M059J (cell line): ENCODE measurements at regions not wholly inside any gene's neighbourhood (a gene's known extent, or its start where the extent isn't known, plus 50 kb on each side); places are given as distances from the start of the nearest gene placed in this dataset.
A peak's percentile ranks its signal among the peaks of the same experiment; 100 is the strongest.

ENCODE experiments used
- DNase-seq: peaks from one replicate; pipeline ENCODE4 v3.0.0-alpha.2; 2012; ENCODE audit warnings: low read depth

DNA sequence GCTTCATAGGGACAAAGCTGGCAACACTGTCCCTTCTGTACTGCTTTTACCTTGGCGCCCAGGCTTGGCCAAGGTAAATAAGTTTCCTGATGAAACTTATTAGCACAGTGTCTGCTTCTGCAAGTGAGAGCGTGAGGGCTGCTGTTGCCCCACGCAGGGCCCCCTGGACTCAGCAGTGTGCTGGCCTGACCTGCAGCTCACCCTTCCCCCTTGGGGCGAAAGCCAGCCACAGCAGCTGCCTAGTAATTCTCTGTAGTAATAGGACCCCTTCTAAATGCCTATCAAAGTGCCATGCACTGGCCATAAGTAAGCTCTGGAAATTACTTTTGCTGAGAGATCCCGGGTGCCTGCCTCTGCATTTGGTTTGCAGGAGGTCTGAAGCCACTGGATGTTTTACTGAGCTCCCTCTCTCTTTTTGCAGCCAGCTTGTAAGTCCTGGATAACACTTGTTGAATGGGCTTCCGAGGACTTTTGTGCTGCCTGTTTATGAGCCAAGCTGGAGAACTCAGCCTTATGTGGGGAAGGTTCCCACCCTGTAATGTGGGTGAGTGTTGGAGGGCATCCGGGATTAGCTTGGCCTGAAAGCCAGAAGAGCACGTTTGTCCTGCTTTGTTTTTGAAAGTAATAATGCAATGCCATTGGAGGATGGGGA, 293.9 kb downstream of the C7orf25 start:
- no peak for DNase-seq

DNA sequence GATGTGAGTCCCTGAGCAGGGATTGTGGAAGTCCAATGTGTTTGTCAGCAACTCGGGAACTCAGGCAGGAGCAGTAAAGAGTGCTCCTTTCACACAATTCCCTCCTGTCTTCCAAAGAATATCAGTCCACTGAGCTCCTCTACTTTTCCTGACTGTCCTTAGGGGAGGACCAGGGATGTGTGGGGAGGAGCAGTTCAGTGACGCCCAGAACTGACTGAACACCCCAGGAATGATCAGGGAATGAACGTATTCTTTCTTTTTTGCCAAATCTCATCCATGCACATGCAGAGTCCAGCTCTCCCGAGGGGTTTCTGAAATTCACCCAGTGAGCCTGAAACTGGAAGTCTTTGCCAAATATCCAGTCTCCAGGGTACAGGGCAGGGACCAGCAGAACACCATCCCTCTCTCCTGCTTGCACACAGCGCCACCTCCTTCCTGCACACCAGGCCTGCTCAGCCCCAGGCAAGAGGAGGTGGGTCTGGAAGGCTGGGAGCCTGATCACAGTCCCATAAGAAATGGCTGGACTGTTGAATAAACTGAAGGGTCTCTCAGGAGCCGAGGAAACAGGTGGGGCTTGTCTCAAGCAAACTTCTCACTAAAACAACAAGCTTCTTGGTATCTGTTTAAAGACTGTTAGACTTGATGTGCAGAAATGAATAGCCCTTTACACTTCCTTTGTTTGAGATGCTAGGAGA, 294.7 kb downstream of the C7orf25 start:
- DNase-seq: no peak

- DNase-seq: no peak
Measured at GRCh38 chr7:42614636-42615035, 297.2 kb downstream of the C7orf25 start.

- DNase-seq: peak; percentile 71
Measured at GRCh38 chr7:42611961-42612360, 299.9 kb downstream of the C7orf25 start.

DNA sequence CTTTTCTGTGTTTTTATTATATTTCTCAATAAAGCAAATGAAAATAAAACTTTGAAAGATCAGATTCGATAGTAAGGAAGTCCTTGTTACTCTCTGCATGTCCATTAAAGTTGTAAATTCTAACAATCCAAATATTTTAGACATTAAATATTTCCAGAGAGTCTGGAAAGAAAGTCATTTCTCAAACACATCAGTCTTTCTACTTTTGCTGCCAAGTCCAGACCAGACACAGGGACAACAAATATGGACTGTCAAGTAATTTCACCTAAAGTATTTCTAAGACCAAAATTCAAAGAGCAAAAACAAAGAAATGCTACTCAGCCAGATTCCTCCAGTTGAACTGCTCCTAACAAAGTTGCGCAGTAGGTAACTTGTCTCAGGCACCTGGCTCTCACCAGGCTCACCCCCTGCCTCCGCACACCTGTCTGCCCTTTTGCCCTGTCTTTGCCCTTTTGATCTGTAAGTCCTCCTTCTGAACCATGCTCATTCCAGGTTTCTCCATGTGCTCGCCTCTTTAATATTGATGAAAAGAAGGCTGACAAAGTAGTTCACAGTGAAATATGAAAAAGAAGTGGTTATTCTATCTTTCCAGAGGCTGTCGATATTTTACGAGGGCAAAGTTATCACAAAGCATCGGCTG, 300.5 kb downstream of the C7orf25 start:
- no peak for DNase-seq

GRCh38 chr7:42606193-42606905, 305.5 kb downstream of the C7orf25 start:
- no peak for DNase-seq

GRCh38 chr7:42605406-42606192, 306.3 kb downstream of the C7orf25 start:
- DNase-seq: peak; percentile 54

DNA sequence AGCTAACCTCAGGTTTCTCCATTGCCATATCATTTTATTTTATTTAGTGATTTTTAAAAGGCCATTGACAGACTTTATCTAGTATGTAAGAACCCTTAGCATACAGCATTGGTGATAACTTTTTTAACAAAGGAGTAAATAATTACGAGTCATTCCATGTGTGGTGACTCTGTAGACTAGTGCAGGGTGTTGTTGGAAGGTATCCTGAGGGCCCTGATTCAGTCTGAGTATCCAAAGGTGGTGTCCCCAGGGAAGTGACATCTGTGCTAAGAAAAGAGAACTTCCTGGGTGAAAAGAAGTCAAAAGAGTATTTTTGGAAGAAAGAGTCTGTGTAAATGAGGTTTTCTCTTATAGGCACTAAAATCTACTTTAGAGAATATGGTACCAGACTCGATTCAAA, 308.4 kb downstream of the C7orf25 start:
- DNase-seq: no peak

- DNase-seq: no peak
Measured at GRCh38 chr7:42597300-42597699, 314.6 kb downstream of the C7orf25 start.

GRCh38 chr7:42596737-42597136, 315.1 kb downstream of the C7orf25 start:
- DNase-seq: no peak

DNA sequence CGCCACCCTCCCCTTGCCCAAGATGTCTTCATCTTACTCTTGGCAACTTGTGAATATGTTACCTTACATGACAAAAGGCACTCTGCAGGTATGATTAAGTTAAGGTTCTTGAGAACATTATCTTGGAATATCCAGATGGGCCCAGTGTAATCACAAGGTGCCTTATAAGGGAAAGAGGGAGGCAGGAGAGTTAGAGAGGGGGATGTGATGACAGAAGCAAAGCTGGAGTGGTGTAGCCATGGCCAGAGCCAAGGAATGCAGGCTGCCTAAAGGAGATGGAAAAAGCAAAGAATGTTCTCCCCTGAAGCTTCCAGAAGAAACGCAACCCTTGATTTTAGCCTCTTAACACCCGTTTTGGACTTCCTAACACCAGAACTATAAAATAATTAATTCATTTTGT, 318.0 kb downstream of the C7orf25 start:
- no peak for DNase-seq

DNA sequence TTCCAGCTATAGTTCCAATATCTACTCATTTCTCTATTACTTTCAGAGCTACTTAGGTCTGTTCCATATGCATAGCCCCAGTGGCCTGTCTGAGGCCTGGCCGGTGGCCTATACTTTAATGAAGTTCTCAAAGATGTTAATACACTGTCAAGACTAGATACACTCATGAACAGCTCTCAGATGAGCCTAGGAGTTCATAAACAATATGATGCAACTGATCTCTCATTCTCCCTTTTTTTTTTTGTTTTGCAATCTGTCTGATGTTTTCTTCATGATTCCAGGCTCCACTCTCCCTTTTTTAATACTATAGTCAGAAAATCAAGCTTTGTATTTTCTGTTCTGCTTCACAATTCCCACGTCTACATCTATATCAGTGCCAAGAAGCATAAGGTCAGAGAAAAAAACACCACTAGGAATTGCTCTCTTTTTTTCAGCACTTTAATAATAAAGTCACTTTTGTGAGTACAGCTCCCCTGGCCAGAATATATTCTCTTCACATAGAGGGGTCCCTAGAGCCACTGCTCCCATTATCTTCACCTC, 321.0 kb downstream of the C7orf25 start:
- DNase-seq: no peak

- no peak for DNase-seq
Measured at GRCh38 chr7:42588876-42589275, 323.0 kb downstream of the C7orf25 start.

DNA sequence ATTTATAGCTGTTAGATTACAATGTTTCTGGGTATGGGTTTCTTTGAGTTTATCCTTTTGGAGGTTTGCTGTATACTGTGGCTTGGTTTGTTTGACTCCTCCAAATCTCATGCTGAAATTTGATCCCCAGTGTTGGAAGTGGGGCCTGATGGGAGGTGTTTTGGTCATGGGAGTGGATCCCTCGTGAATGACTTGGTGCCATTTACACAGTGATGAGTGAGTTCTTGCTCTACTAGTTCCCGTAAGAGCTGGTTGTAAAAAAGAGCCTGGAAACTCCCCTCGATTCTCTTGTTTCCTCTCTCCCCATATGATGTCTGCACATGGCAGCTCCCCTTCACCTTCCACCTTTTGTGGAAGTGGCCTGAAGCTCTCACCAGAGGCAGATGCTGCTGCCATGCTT, 324.1 kb downstream of the C7orf25 start:
- DNase-seq: no peak

- DNase-seq: no peak
Measured at GRCh38 chr7:42580061-42580460, 331.8 kb downstream of the C7orf25 start.

DNA sequence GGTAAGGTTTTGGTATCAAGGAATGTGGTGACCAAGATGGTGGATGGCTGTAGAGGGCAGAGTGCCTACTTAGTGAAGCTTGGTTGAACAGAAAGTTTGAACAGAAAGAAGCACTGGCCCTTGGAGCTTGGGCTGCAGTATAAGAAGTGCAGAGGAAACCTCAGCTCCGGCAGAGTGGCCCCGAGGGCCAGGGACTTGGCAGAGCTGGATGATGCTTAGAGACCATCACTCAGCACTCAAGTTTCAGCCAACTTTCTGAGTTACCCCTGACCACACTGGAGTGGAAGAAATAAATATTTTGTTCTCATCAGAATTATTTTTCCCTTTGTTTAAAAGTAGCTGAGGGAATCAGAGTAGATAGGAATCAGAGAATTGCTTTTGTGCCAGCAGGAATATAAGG, 336.7 kb downstream of the C7orf25 start:
- DNase-seq: peak; percentile 47

DNA sequence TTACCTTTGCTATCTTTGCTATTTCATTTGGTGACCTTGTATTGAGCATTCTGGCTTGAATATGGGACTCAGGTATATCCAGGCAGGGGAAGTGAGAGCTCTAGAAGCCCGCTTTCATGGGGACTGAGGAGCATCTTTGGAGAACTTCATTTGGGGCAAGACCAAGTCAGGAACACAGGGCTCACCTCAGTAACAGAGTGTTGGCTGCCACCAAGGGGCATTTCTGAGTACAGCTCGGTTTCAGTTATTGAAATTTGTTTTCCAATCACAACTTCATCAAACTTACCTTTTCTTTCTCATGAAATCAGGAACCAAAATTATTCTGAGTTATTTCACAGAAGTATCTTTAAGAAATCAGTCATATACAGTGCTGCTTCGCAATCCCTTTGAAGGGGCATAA, 337.2 kb downstream of the C7orf25 start:
- DNase-seq: peak; percentile 13

- peak; percentile 10 for DNase-seq
Measured at GRCh38 chr7:42573881-42574672, 337.1 kb upstream of the GLI3 start.

DNA sequence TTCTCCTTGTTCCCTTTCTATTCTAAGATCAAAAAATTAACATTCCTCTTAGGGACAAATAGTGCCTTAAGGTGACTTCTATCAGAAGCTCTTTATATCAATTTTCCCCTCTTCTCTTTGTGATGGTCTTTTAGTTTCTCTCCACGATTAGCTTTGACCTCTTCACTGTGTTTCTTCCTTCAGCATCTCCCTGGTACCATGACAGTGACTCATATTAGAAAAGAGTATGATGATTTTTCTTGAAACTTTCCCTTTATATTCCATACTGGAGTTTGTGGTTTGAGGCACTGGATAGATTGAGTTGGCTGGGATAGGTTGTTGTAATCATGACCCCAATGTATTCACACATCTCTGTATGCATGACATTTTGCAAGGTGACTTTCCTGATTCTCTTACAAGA, 335.6 kb upstream of the GLI3 start:
- peak; percentile 35 for DNase-seq

DNA sequence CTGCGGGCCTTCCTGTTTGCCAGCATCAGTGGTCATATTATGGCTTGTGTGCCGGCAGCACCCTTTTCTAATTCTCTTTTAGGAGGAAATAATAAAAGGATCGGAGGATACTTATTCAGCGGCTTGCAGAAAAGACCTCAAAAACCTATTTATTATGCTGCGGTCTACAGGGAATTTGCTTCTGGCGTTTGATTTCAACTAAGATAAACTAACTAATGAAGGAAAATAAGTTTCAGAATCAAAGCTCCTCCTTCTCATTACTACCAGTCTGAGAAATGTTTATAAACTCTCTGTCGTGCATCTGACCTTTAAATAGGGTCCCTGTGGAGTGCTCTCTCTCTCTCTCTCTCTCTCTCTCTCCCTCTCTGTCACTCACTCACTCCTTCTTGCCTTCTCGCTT, 335.0 kb upstream of the GLI3 start:
- DNase-seq: peak; percentile 85

DNA sequence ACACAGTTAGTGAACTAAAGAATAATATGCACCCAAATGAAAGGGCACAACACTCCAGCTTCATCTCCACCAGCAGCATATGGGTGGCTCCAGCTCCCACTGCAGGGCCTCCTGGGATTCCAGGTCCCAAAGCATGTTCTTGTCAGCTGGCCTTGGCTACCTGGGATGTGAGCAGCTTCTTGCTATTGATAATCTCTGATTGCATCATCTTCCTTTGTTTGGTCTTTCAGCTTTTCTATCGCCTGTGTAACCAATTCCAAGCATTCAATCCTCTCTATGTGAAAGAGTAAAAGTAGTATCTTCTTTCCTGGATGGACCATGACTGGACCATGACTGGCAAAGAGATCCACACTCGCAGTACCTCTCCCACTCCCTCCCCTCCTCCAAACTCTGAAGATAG, 333.9 kb upstream of the GLI3 start:
- no peak for DNase-seq
